ACC112 (cell line): ENCODE measurements at regions not wholly inside any gene's neighbourhood (a gene's known extent, or its start where the extent isn't known, plus 50 kb on each side); places are given as distances from the start of the nearest gene placed in this dataset.

Experiments
- H2AFZ ChIP-seq: fragments of 200-600 bp; sonication (generic); one replicate; pipeline ENCODE4 v1.6.0; 2017; ENCODE audit warnings: antibody characterized with exemption, low read length; ENCODE audit not compliant: unreplicated experiment
- H3K27ac ChIP-seq: fragments of 200-600 bp; sonication (generic); 2 replicates; pipeline ENCODE4 v1.5.1; 2014; ENCODE audit warnings: low read depth, mild to moderate bottlenecking, antibody characterized with exemption, low read length, moderate library complexity
- H3K27me3 ChIP-seq: fragments of 200-600 bp; sonication (generic); 2 replicates; pipeline ENCODE4 v1.6.1; 2014; ENCODE audit warnings: mild to moderate bottlenecking, antibody characterized with exemption, low read length, moderate library complexity, mixed read lengths; ENCODE audit not compliant: insufficient read depth
- H3K36me3 ChIP-seq: fragments of 200-600 bp; sonication (generic); 2 replicates; pipeline ENCODE4 v1.6.1; 2016; ENCODE audit warnings: mild to moderate bottlenecking, antibody characterized with exemption, low read length, moderate library complexity, mixed read lengths; ENCODE audit not compliant: insufficient read depth
- H3K4me1 ChIP-seq: fragments of 200-600 bp; sonication (generic); one replicate; pipeline ENCODE4 v1.6.1; 2016; ENCODE audit warnings: low read length, mixed read lengths; ENCODE audit not compliant: insufficient read depth, unreplicated experiment, control insufficient read depth
- H3K4me3 ChIP-seq: fragments of 200-600 bp; sonication (generic); 2 replicates; pipeline ENCODE4 v1.5.1; 2014; ENCODE audit warnings: mild to moderate bottlenecking, low read depth, low read length
- H3K79me2 ChIP-seq: fragments of 200-600 bp; sonication (generic); one replicate; pipeline ENCODE4 v1.6.0; 2016; ENCODE audit warnings: low read length; ENCODE audit not compliant: control insufficient read depth, unreplicated experiment, insufficient read depth

DNA sequence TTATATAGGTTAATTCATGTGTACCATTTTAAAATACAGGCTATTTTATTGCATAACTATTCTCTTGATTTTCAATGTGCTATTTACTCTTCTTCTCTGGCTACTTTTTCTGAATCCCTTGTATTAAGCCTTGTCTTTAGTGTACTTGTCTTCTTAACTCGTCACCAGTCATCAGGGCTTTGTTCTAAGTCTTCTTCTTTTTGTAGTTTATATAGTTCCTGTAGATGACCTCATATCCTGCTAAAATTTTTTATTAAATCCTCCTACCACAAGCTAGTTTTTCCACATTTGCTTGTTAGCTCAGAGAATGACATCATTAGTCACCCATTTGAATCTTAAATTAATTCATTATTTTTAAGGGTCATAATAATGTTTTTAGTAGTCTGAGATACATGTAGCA is 1281.9 kb downstream of the KCNT2 start:
- Histone ChIP-seq H3K36me3 (no peaks in the 10 kb centered on the region), H3K27me3 (no peaks in the 10 kb centered on the region), H2AFZ (no peak overlapping the region), H3K4me1 (no peaks in the 10 kb centered on the region), H3K27ac (no peak overlapping the region), H3K79me2 (no peaks in the 10 kb centered on the region), H3K4me3 (no peak overlapping the region)

GRCh38 chr1:195325181-195325580 is 1283.1 kb downstream of the KCNT2 start:
- no peak overlapping the region for H3K4me3 ChIP-seq
- no peaks in the 10 kb centered on the region for H3K79me2 ChIP-seq
- H3K4me1 ChIP-seq: no peaks in the 10 kb centered on the region
- no peak overlapping the region for H3K27ac ChIP-seq
- H3K27me3 ChIP-seq: no peaks in the 10 kb centered on the region
- no peaks in the 10 kb centered on the region for H3K36me3 ChIP-seq
- H2AFZ ChIP-seq: no peak overlapping the region

DNA sequence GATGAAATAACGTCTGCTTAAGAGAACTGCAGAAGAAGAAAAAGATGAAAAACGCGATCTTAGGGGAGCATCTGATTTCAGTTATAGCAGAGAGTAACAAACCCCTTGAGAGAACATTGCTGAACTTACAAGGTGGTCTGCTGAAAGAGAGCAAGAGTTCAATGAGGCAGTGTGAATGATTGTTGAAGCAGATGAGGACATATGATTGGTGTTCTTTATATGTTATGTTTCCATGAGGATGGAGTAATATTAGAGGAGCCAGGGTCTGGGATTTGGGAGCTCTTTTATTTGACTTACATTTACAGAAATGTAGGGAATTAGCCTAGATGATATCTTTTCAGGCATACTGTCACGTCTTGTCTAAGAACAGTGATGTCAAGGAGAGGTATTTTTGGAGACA is 1302.0 kb downstream of the KCNT2 start:
- Histone ChIP-seq H3K4me3 (no peak overlapping the region), H3K27me3 (no peaks in the 10 kb centered on the region), H3K36me3 (no peaks in the 10 kb centered on the region), H3K79me2 (no peaks in the 10 kb centered on the region), H3K4me1 (no peaks in the 10 kb centered on the region), H3K27ac (no peak overlapping the region), H2AFZ (no peak overlapping the region)

GRCh38 chr1:195294911-195295310 is 1313.3 kb downstream of the KCNT2 start:
- no peak overlapping the region for H3K4me3 ChIP-seq
- no peak overlapping the region for H2AFZ ChIP-seq
- no peak overlapping the region for H3K27ac ChIP-seq
- H3K79me2 ChIP-seq: no peaks in the 10 kb centered on the region
- no peaks in the 10 kb centered on the region for H3K36me3 ChIP-seq
- no peaks in the 10 kb centered on the region for H3K4me1 ChIP-seq
- no peaks in the 10 kb centered on the region for H3K27me3 ChIP-seq

DNA sequence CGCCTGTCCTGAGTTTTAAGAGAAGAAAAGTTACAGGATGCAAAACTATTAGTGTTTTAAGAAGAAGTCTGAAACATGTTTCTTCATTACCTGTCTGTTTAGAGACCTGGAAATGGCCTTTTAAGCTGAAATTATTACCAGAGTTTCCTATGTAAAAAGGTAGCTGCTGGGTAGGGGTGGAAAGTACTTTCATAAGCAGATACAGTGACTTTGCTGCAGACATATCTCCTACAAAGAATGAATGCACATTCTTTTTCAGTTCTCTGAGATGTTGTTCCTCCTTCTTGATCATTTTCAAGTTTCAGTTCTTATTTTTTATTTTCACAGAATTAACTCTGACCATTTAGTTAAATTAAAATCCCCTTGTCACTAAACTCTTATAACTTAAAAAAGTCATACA is 1329.6 kb downstream of the KCNT2 start:
- H3K27ac ChIP-seq: no peak overlapping the region
- H3K79me2 ChIP-seq: no peaks in the 10 kb centered on the region
- no peaks in the 10 kb centered on the region for H3K4me1 ChIP-seq
- H2AFZ ChIP-seq: no peak overlapping the region
- H3K36me3 ChIP-seq: no peaks in the 10 kb centered on the region
- no peaks in the 10 kb centered on the region for H3K27me3 ChIP-seq
- H3K4me3 ChIP-seq: no peak overlapping the region

DNA sequence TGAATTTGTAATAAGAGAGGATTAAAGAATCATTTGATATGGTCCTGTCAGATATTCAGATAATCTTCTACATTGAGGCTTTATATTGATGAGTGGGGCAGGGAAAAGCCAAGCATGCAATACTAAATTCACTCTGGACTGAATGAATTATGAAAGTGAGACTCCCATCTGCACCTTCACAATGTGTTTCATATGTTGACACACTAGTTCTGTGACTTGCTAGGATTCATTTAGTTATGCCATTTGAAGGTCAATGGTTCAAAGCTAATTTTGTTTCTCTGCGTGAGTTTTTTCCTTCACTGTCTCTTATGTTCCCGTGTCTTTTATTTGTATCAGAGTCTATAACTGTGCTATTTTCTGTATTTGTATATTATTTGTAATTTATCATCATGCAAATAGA is 1332.5 kb downstream of the KCNT2 start:
- Histone ChIP-seq H3K4me1 (no peaks in the 10 kb centered on the region), H2AFZ (no peak overlapping the region), H3K4me3 (no peak overlapping the region), H3K27ac (no peak overlapping the region), H3K79me2 (no peaks in the 10 kb centered on the region), H3K27me3 (no peaks in the 10 kb centered on the region), H3K36me3 (no peaks in the 10 kb centered on the region)

DNA sequence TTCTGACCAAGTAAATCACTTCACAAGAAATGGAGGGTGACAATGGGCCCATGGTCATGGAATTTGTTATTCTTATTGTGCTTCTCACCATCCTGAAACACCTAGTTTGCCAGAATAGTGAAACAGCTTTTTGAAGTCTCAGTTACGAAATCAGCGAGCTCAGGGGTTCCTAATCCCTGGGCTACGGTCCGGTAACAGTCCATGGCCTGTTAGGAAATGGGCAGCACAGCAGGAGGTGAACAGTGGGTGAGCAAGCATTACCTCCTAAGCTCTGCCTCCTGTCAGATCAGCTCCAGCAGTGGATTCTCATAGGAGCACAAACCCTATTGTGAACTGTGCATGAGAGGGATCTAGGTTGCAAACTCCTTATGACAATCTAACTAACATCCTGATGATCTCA is 1356.3 kb downstream of the KCNT2 start:
- Histone ChIP-seq H3K27ac (no peak overlapping the region), H3K27me3 (no peaks in the 10 kb centered on the region), H2AFZ (no peak overlapping the region), H3K4me3 (no peak overlapping the region), H3K79me2 (no peaks in the 10 kb centered on the region), H3K36me3 (no peaks in the 10 kb centered on the region), H3K4me1 (no peaks in the 10 kb centered on the region)

DNA sequence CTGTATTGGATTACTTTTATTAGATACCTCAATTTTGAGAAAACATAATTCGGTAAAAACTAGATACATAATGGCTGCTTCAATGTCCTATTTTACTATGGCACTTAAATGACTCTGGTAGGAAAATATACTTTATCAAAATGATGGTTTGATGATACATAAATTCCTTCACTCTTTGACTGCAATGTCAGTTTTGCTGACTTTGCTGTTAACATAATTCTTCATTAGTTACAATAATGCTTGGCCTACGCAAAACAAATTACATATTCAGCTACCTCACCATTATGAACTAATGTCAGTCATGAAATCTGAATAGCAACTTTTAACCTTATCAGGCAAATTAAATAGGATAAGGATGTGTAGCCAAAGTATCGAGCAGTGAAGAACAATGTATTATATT is 1364.7 kb downstream of the KCNT2 start:
- H3K4me1 ChIP-seq: no peaks in the 10 kb centered on the region
- no peaks in the 10 kb centered on the region for H3K79me2 ChIP-seq
- no peaks in the 10 kb centered on the region for H3K36me3 ChIP-seq
- no peak overlapping the region for H2AFZ ChIP-seq
- H3K27me3 ChIP-seq: no peaks in the 10 kb centered on the region
- no peak overlapping the region for H3K4me3 ChIP-seq
- no peak overlapping the region for H3K27ac ChIP-seq

DNA sequence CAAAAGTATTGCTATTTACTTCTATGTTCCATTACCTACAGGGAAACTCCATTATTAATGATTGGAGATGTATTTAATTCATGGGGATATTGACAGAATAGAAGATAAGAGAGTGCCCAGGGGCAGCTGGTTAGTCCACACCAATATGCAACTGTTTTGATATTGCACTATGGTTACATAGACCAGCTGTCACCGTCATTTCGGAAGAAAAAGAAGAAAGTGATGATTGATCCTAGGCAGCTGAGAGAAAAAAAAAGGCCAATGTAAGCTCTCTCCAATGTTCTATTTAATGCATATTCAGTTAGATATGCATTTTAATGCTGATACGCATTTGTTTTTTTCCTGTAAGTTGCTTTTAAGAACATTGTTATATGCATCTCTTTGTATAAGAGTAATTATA is 1367.2 kb downstream of the KCNT2 start:
- no peaks in the 10 kb centered on the region for H3K36me3 ChIP-seq
- H3K4me1 ChIP-seq: no peaks in the 10 kb centered on the region
- no peak overlapping the region for H3K4me3 ChIP-seq
- no peak overlapping the region for H2AFZ ChIP-seq
- H3K27ac ChIP-seq: no peak overlapping the region
- no peaks in the 10 kb centered on the region for H3K79me2 ChIP-seq
- H3K27me3 ChIP-seq: no peaks in the 10 kb centered on the region

GRCh38 chr1:195238313-195238712 is 1369.9 kb downstream of the KCNT2 start:
- Histone ChIP-seq H3K4me3 (no peak overlapping the region), H3K36me3 (no peaks in the 10 kb centered on the region), H2AFZ (no peak overlapping the region), H3K79me2 (no peaks in the 10 kb centered on the region), H3K4me1 (no peaks in the 10 kb centered on the region), H3K27me3 (no peaks in the 10 kb centered on the region), H3K27ac (no peak overlapping the region)

DNA sequence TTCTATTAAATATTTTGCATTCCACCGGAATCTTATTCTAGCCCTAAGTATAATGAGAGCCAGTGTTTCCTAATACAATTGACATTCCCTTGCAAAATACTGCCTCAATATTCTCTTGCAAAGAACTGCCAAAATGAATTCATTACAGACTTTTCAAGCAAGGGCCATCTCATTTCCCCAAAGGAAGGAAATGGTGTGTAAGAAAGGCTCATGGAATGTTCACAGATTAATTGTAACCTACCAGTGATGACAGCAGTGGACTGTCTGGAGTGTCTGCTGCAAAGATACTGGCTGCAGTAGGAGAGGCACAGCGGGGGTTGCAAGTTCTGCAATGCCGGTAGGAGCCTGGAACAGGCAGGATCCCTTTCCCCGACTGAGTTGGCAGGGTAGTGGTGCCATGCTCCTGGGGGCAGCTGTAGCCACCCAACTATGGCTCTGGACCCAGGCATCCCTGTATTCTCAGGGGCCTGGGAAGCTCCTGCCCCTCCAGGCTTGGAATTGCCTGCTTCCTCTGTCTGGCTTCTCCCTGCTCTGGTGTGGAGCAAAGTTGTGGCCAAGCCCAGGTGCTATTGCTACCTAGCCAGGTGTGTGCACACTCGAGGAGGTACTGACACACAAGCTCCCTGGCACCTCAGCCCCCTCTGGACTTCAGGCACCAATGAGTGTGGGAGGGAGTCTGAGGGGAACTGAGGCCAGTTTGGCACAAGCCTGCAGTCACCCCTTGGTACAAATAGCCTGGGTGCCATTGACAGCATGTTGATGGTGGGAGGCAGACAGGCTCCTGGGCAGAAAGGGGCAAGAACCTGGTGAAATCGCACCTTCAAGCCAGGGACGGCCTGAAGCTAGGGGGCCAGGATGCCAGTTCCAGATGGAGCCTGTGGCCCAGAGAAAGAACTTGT is 1371.0 kb downstream of the KCNT2 start:
- H3K36me3 ChIP-seq: no peaks in the 10 kb centered on the region
- H3K79me2 ChIP-seq: no peaks in the 10 kb centered on the region
- H3K4me3 ChIP-seq: no peak overlapping the region
- H3K4me1 ChIP-seq: no peaks in the 10 kb centered on the region
- no peak overlapping the region for H2AFZ ChIP-seq
- no peak overlapping the region for H3K27ac ChIP-seq
- no peaks in the 10 kb centered on the region for H3K27me3 ChIP-seq
